ENCODE measurements at regions not wholly inside any gene's neighbourhood (a gene's known extent, or its start where the extent isn't known, plus 50 kb on each side); places are given as distances from the start of the nearest gene placed in this dataset.

DNA sequence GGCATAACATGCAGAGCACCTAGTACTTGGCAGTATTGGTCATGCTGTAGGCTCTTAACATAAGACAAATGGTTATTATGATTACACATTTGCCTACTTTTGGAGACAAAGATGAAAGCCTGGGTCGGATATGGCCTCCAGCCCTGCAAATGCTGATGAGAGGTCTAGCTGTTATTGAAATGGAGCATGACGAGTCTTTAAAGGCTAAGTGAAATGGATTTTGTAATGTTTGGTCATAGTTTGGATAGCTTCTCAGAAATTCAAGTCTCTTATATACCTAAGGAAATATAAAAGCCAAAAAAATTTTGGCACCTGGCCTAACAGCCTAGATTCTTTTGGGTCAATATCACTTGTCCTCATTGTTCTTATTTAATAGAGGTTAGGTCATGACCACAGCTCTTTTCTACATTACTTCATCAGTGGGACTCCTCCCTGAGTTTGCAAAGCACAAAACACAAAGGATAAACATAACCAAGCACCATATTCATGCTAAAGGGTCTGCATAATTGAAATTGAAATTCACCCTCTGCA lies 69.2 kb upstream of the WLS start:
- TF ChIP-seq YY1 (IDR thresholded peaks at IDR 0.05; ENCODE audit: insufficient read depth, insufficient read length) (no peak), ZNF274 (IDR thresholded peaks at IDR 0.05; ENCODE audit: low read depth, low read length) (no peak), SUZ12 (IDR thresholded peaks at IDR 0.05; ENCODE audit: extremely low read depth, insufficient read depth, insufficient read length) (no peak)

Measured in NT2/D1 (cell line).